Peyer's patch (tissue), 4 donors: ENCODE measurements at regions not wholly inside any gene's neighbourhood (a gene's known extent, or its start where the extent isn't known, plus 50 kb on each side); places are given as distances from the start of the nearest gene placed in this dataset.

Experiments
- CTCF ChIP-seq, 6 experiments: fragments of 450-650 bp in 4 of 6; fragments of 200-600 bp in 2 of 6; sonication (generic) in 1 of 6; IDR thresholded peaks; one replicate each; pipeline ENCODE4 v1.5.1; 2017 to 2019; ENCODE audit warnings: antibody characterized with exemption in 6 of 6, mild to moderate bottlenecking in 3 of 6, moderate library complexity in 1 of 6
- POLR2A ChIP-seq, 2 donors: fragments of 450-650 bp; IDR thresholded peaks; one replicate each; pipeline ENCODE4 v1.5.1; 2017; ENCODE audit warnings: antibody characterized with exemption in 2 of 2, mild to moderate bottlenecking in 2 of 2, moderate library complexity in 2 of 2

- TF ChIP-seq CTCF (IDR thresholded peaks at IDR 0.05): no peak
- TF ChIP-seq POLR2A (IDR thresholded peaks at IDR 0.05): no peak
Observed at GRCh38 chr15:61777689-61778088, 282.6 kb downstream of the VPS13C start.
